ENCODE measurements at regions not wholly inside any gene's neighbourhood (a gene's known extent, or its start where the extent isn't known, plus 50 kb on each side); places are given as distances from the start of the nearest gene placed in this dataset.

DNA sequence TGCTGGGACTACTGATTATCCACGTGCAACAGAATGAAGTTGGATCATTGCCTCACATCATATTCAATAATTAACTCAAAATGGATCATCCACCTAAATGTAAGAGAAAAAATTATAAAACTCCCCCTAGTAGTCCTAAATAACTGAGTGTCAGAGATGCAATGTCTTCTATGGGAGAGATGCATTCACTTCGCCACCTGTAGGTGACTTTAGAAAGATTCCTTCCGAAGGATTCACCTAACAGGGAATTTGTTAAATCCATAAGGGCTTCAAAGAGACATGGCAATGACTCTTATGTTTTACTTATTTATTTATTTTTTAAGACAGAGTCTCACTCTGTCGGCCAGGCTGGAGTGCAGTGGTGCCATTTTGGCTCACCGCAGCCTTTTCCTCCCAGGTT lies 526.0 kb downstream of the MTRR start:
- no peaks in the 10 kb centered on the region for H3K36me3 ChIP-seq (ENCODE audit: control insufficient read depth, insufficient read depth, low read length, severe bottlenecking)
- no peak overlapping the region for H3K4me3 ChIP-seq (ENCODE audit: low read length)
- no peaks in the 10 kb centered on the region for H3K27me3 ChIP-seq (replicated peaks; ENCODE audit: control insufficient read depth, insufficient read depth, low read length)
- no peak for DNase-seq (ENCODE audit: low read depth)
- H3K4me1 ChIP-seq (ENCODE audit: control insufficient read depth, insufficient read depth, low read length) = no peaks in the 10 kb centered on the region
- no peaks in the 10 kb centered on the region for H3K9me3 ChIP-seq (ENCODE audit: control insufficient read depth, low read length)
- H3K9ac ChIP-seq (ENCODE audit: low read length) = no peak overlapping the region

GRCh38 chr5:8396246-8396645 lies 527.3 kb downstream of the MTRR start:
- no peaks in the 10 kb centered on the region for H3K4me1 ChIP-seq (ENCODE audit: control insufficient read depth, insufficient read depth, low read length)
- no peaks in the 10 kb centered on the region for H3K36me3 ChIP-seq (ENCODE audit: control insufficient read depth, insufficient read depth, low read length, severe bottlenecking)
- H3K9me3 ChIP-seq (ENCODE audit: control insufficient read depth, low read length) = no peaks in the 10 kb centered on the region
- no peak for DNase-seq (ENCODE audit: low read depth)
- H3K4me3 ChIP-seq (ENCODE audit: low read length) = no peak overlapping the region
- H3K9ac ChIP-seq (ENCODE audit: low read length) = no peak overlapping the region
- H3K27me3 ChIP-seq (replicated peaks; ENCODE audit: control insufficient read depth, insufficient read depth, low read length) = no peaks in the 10 kb centered on the region

- DNase-seq (ENCODE audit: low read depth) = no peak
- Histone ChIP-seq H3K9ac (ENCODE audit: low read length) (no peak overlapping the region), H3K9me3 (ENCODE audit: control insufficient read depth, low read length) (no peaks in the 10 kb centered on the region), H3K36me3 (ENCODE audit: control insufficient read depth, insufficient read depth, low read length, severe bottlenecking) (no peaks in the 10 kb centered on the region), H3K4me3 (ENCODE audit: low read length) (no peak overlapping the region), H3K27me3 (replicated peaks; ENCODE audit: control insufficient read depth, insufficient read depth, low read length) (no peaks in the 10 kb centered on the region), H3K4me1 (ENCODE audit: control insufficient read depth, insufficient read depth, low read length) (no peaks in the 10 kb centered on the region)
Observed at GRCh38 chr5:8396756-8397155, 527.8 kb downstream of the MTRR start.

GRCh38 chr5:8399471-8399870 lies 530.5 kb downstream of the MTRR start:
- no peak for DNase-seq (ENCODE audit: low read depth)
- no peak overlapping the region for H3K9ac ChIP-seq (ENCODE audit: low read length)

GRCh38 chr5:8408258-8408657 lies 539.3 kb downstream of the MTRR start:
- no peaks in the 10 kb centered on the region for H3K27me3 ChIP-seq (replicated peaks; ENCODE audit: control insufficient read depth, insufficient read depth, low read length)
- H3K9me3 ChIP-seq (ENCODE audit: control insufficient read depth, low read length) = no peaks in the 10 kb centered on the region
- DNase-seq (ENCODE audit: low read depth) = no peak
- H3K36me3 ChIP-seq (ENCODE audit: control insufficient read depth, insufficient read depth, low read length, severe bottlenecking) = no peaks in the 10 kb centered on the region
- H3K9ac ChIP-seq (ENCODE audit: low read length) = no peak overlapping the region
- no peaks in the 10 kb centered on the region for H3K4me1 ChIP-seq (ENCODE audit: control insufficient read depth, insufficient read depth, low read length)
- no peak overlapping the region for H3K4me3 ChIP-seq (ENCODE audit: low read length)

More at GRCh38 chr5:8399471-8399870, 530.5 kb downstream of the MTRR start:
- no peaks in the 10 kb centered on the region for H3K9me3 ChIP-seq (ENCODE audit: control insufficient read depth, low read length)
- no peaks in the 10 kb centered on the region for H3K36me3 ChIP-seq (ENCODE audit: control insufficient read depth, insufficient read depth, low read length, severe bottlenecking)
- no peaks in the 10 kb centered on the region for H3K4me1 ChIP-seq (ENCODE audit: control insufficient read depth, insufficient read depth, low read length)
- H3K4me3 ChIP-seq (ENCODE audit: low read length) = no peak overlapping the region
- H3K27me3 ChIP-seq (replicated peaks; ENCODE audit: control insufficient read depth, insufficient read depth, low read length) = no peaks in the 10 kb centered on the region

DNA sequence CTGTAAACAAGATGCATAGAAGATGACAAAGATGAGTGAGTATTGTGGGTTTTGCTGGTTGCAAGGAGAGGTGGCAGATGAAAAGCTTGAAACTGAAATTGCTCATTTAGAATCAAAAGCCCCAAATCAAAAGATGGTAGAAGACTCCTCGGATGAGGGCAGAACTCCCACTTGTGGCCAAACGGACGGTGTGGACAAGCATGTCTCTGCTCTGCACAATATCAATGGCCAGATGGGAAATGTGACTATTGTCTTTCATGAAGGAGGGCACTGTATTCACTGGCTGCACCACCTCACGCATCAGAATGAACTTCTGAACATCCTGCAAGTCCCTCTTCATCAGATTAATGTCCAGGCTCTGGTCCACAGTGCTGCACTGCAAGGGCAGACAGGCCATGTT lies 541.7 kb downstream of the MTRR start:
- Histone ChIP-seq H3K27me3 (replicated peaks; ENCODE audit: control insufficient read depth, insufficient read depth, low read length) (no peaks in the 10 kb centered on the region), H3K36me3 (ENCODE audit: control insufficient read depth, insufficient read depth, low read length, severe bottlenecking) (no peaks in the 10 kb centered on the region), H3K4me1 (ENCODE audit: control insufficient read depth, insufficient read depth, low read length) (no peaks in the 10 kb centered on the region), H3K9me3 (ENCODE audit: control insufficient read depth, low read length) (no peaks in the 10 kb centered on the region), H3K4me3 (ENCODE audit: low read length) (no peak overlapping the region), H3K9ac (ENCODE audit: low read length) (no peak overlapping the region)
- DNase-seq (ENCODE audit: low read depth) = no peak

- H3K9ac ChIP-seq (ENCODE audit: low read length) = no peak overlapping the region
Observed at GRCh38 chr5:8413975-8414374, 545.0 kb downstream of the MTRR start.

DNA sequence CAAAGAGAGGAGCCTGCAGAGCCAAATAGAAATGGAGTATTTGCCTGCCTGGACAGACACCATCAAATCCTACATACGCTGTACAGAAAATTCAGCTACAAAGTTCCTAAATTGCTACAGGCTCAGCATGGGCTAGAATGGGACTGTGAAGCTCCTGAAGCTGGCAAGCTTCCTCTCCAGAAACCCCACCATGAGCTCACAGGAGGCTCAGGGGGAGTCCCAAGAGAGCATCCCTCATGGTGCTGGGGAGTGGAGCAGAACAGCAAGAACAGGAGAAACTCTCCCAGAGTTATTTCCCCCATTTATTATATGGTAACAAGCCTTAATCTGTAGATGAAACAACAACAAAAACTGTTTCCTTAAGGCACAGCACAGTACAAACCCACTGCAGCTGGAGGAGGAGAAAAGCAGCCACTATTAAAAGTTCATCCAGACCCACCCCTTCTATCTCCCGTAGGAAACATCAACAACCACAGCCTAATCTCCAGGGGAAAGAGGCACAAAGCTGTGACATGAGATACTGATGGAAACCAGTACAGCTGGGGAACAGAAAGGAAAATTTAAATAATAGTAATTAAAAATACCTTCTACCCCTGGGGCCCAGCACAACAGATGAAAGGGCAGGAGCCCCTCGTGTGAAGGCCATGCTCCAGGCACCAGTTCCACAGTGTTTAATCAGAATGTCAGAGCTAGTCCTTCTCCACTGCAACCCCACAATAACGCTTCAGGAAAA lies 548.5 kb downstream of the MTRR start:
- no peak for DNase-seq (ENCODE audit: low read depth)
- H3K27me3 ChIP-seq (replicated peaks; ENCODE audit: control insufficient read depth, insufficient read depth, low read length) = peaks cover 3% of the 10 kb centered on the region

More at GRCh38 chr5:8413975-8414374, 545.0 kb downstream of the MTRR start:
- no peak overlapping the region for H3K4me3 ChIP-seq (ENCODE audit: low read length)
- no peak for DNase-seq (ENCODE audit: low read depth)
- H3K4me1 ChIP-seq (ENCODE audit: control insufficient read depth, insufficient read depth, low read length) = no peaks in the 10 kb centered on the region
- no peaks in the 10 kb centered on the region for H3K36me3 ChIP-seq (ENCODE audit: control insufficient read depth, insufficient read depth, low read length, severe bottlenecking)
- H3K9me3 ChIP-seq (ENCODE audit: control insufficient read depth, low read length) = no peaks in the 10 kb centered on the region
- peaks cover 3% of the 10 kb centered on the region for H3K27me3 ChIP-seq (replicated peaks; ENCODE audit: control insufficient read depth, insufficient read depth, low read length)

DNA sequence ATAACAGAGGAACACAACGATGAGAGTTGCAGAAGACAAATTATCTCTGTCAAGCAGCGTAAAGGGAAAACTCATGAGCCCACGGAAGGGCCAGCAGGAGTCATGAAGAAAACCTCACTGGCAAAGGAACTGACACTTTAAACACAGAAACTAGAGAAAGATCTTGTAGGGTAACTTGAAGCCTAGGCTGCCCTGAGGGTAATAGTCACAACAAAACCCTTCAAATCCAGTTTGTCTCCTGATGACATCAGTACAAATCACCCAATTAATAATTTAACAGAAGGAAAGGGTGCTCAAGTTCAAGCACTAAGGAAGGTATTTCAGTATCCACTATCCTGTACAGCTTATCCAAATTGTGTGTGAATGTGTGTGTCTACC lies 549.1 kb downstream of the MTRR start:
- H3K4me3 ChIP-seq (ENCODE audit: low read length) = no peak overlapping the region
- peaks cover 3% of the 10 kb centered on the region for H3K27me3 ChIP-seq (replicated peaks; ENCODE audit: control insufficient read depth, insufficient read depth, low read length)
- DNase-seq (ENCODE audit: low read depth) = no peak
- H3K9ac ChIP-seq (ENCODE audit: low read length) = no peak overlapping the region
- no peaks in the 10 kb centered on the region for H3K36me3 ChIP-seq (ENCODE audit: control insufficient read depth, insufficient read depth, low read length, severe bottlenecking)
- H3K4me1 ChIP-seq (ENCODE audit: control insufficient read depth, insufficient read depth, low read length) = no peaks in the 10 kb centered on the region
- no peaks in the 10 kb centered on the region for H3K9me3 ChIP-seq (ENCODE audit: control insufficient read depth, low read length)

More for the DNA sequence above, 548.5 kb downstream of the MTRR start:
- H3K36me3 ChIP-seq (ENCODE audit: control insufficient read depth, insufficient read depth, low read length, severe bottlenecking) = no peaks in the 10 kb centered on the region
- no peaks in the 10 kb centered on the region for H3K9me3 ChIP-seq (ENCODE audit: control insufficient read depth, low read length)
- H3K4me1 ChIP-seq (ENCODE audit: control insufficient read depth, insufficient read depth, low read length) = no peaks in the 10 kb centered on the region
- no peak overlapping the region for H3K9ac ChIP-seq (ENCODE audit: low read length)
- no peak overlapping the region for H3K4me3 ChIP-seq (ENCODE audit: low read length)

DNA sequence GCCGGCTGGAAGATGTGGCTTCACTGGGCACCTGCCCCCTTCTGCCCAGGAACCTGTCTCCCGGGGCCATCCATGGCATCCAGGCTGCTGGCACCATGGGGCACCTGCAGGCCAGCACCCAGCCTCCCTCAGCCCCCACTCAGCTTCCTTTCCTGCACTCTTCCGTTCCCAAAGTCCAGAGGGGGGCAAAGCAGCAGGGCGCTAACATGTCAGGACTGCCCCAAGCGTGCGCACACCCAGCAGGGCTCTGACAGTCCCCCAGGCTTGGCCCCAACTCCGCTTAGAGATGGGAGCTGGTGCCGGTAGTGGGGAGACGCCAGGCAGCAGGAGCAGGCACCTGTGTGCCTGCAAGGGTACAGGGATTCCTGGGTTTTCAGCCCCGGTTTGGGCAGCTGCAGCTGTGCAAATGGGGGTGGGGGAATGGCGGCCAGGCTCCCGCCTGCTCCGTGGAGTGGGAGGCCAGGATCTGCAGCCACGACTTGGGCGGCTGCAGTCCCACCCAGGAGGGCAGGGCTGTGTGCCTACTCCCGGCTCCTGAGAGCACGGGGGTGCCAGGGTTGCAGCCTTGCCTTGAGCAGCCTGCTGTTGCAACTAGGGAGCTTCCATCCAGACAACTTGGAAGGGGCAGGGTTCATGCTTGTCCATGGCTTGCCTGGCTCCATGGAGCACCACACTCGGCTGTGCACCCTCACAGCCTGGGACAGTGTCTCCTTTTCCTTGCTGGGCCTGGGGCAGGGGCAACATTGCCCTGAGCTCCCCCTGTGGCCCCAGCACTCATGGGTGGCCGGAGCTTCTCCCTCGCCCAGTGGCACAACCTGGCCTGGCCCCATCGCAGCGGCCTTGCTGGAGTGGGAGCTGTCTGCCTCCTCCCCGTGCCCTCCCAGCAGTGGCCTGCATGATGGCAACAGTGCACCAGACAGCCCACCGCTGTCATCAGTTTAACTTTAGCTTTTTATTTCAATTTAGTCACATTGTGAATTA lies 561.1 kb downstream of the MTRR start:
- no peaks in the 10 kb centered on the region for H3K36me3 ChIP-seq (ENCODE audit: control insufficient read depth, insufficient read depth, low read length, severe bottlenecking)
- no peaks in the 10 kb centered on the region for H3K27me3 ChIP-seq (replicated peaks; ENCODE audit: control insufficient read depth, insufficient read depth, low read length)
- no peak overlapping the region for H3K9ac ChIP-seq (ENCODE audit: low read length)
- H3K9me3 ChIP-seq (ENCODE audit: control insufficient read depth, low read length) = peaks cover 5% of the 10 kb centered on the region
- DNase-seq (ENCODE audit: low read depth) = no peak
- H3K4me3 ChIP-seq (ENCODE audit: low read length) = no peak overlapping the region
- H3K4me1 ChIP-seq (ENCODE audit: control insufficient read depth, insufficient read depth, low read length) = no peaks in the 10 kb centered on the region

DNA sequence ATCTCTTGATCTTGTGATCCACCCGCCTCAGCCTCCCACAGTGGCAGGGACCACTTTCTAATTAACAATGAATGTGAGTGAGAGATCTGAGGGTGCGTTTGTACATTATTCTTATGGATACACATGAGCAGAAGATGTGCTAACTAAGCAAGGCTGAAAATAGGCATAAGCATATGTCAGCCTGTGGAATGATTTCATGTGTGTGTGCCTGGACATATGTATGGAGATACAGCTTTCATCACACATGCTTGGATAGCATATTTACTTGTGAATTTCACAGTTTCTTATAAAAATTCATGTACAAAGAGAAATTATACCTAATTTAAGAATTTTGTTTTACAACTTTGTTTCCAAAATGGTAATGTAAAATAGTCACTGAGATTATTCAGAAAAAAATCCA lies 565.6 kb downstream of the MTRR start:
- Histone ChIP-seq H3K9me3 (ENCODE audit: control insufficient read depth, low read length) (no peaks in the 10 kb centered on the region), H3K4me3 (ENCODE audit: low read length) (no peak overlapping the region), H3K9ac (ENCODE audit: low read length) (no peak overlapping the region), H3K36me3 (ENCODE audit: control insufficient read depth, insufficient read depth, low read length, severe bottlenecking) (no peaks in the 10 kb centered on the region), H3K4me1 (ENCODE audit: control insufficient read depth, insufficient read depth, low read length) (no peaks in the 10 kb centered on the region), H3K27me3 (replicated peaks; ENCODE audit: control insufficient read depth, insufficient read depth, low read length) (peaks cover under 1% of the 10 kb centered on the region)
- no peak for DNase-seq (ENCODE audit: low read depth)
